Endothelial cell of umbilical vein (primary cell): ENCODE measurements at regions not wholly inside any gene's neighbourhood (a gene's known extent, or its start where the extent isn't known, plus 50 kb on each side); places are given as distances from the start of the nearest gene placed in this dataset.

ENCODE experiments used
- BruUV-seq: library from RNA; stranded (reverse); fragments of 400-500 nt; replicated peaks from 2 replicates; lab custom pipeline; 2021; lab: Mats Ljungman, UMichigan
- CTCF ChIA-PET: fragments of 300-600, 350-600 bp; sonication (Branson Sonifier 250); formaldehyde crosslinking; loops from one replicate; lab custom pipeline; 2021; ENCODE audit warnings: antibody characterized with exemption, inconsistent platforms; lab: Charles Lee
- POLR2A ChIA-PET: fragments of 300-600, 350-600 bp; sonication (Branson Sonifier 250); formaldehyde crosslinking; loops from one replicate; lab custom pipeline; 2021; ENCODE audit warnings: antibody characterized with exemption, inconsistent platforms; lab: Charles Lee
- DNase-seq: peaks from one replicate; pipeline ENCODE4 v3.0.0-alpha.2; 2011; ENCODE audit warnings: low read depth, low spot score
- FAIRE-seq: peaks from 2 replicates; lab custom pipeline; 2011; peaks lifted over from hg19 to GRCh38; lab: Jason Lieb, UNC
- H2AFZ ChIP-seq: 2 replicates; pipeline ENCODE4 v1.6.0; 2012; ENCODE audit warnings: low read depth, low read length, control low read depth, inconsistent platforms
- H3K27ac ChIP-seq: 2 replicates; pipeline ENCODE4 v1.5.1; 2011; ENCODE audit warnings: low read depth, mild to moderate bottlenecking, control low read depth, low read length, moderate library complexity; ENCODE audit not compliant: insufficient read depth
- H3K27me3 ChIP-seq, 2 experiments: 2 replicates each; pipeline versions ENCODE4 v1.6.0 to v1.6.1; 2011; ENCODE audit warnings: low read length in 2 of 2, mixed read lengths in 1 of 2; ENCODE audit not compliant: control insufficient read depth in 2 of 2, insufficient read depth in 2 of 2
- H3K36me3 ChIP-seq, 2 experiments: 2 replicates in 1 of 2; 3 replicates in 1 of 2; pipeline ENCODE4 v1.5.1; 2011; ENCODE audit warnings: low read length in 2 of 2, mild to moderate bottlenecking in 1 of 2, moderate library complexity in 1 of 2; ENCODE audit not compliant: control insufficient read depth in 2 of 2, insufficient read depth in 2 of 2; ENCODE audit errors: extremely low read depth in 1 of 2
- H3K4me1 ChIP-seq: 3 replicates; pipeline ENCODE4 v1.5.1; 2011; ENCODE audit warnings: mild to moderate bottlenecking, low read length; ENCODE audit not compliant: control insufficient read depth, insufficient read depth; ENCODE audit errors: extremely low read depth
- H3K4me2 ChIP-seq: 2 replicates; pipeline ENCODE4 v1.6.1; 2011; ENCODE audit warnings: low read length, control low read depth, mixed read lengths; ENCODE audit not compliant: insufficient read depth
- H3K4me3 ChIP-seq, 3 experiments: fragments of 200-600 bp in 1 of 3; sonication (generic), shearing (Covaris generic) in 1 of 3; replicated peaks in 1 of 3; 2 replicates each; pipeline ENCODE4 v1.5.1; 2011 to 2016; ENCODE audit warnings: control low read depth in 3 of 3, low read length in 3 of 3, mild to moderate bottlenecking in 2 of 3, inconsistent platforms in 1 of 3, low read depth in 1 of 3, moderate library complexity in 1 of 3; ENCODE audit not compliant: insufficient read depth in 1 of 3
- H3K79me2 ChIP-seq: 2 replicates; pipeline ENCODE4 v1.6.0; 2012; ENCODE audit warnings: low read length, inconsistent platforms; ENCODE audit not compliant: control insufficient read depth, insufficient read depth
- H3K9ac ChIP-seq: replicated peaks from 2 replicates; pipeline ENCODE3; 2011; ENCODE audit warnings: low read length, control low read depth; ENCODE audit not compliant: insufficient read depth; ENCODE audit errors: extremely low read depth
- H3K9me1 ChIP-seq: replicated peaks from 3 replicates; pipeline ENCODE4 v1.6.0; 2011; ENCODE audit warnings: mild to moderate bottlenecking, low read length; ENCODE audit not compliant: control insufficient read depth, insufficient read depth; ENCODE audit errors: extremely low read depth
- H3K9me3 ChIP-seq: replicated peaks from 2 replicates; pipeline ENCODE4 v1.5.1; 2012; ENCODE audit warnings: low read length, inconsistent platforms; ENCODE audit not compliant: control insufficient read depth, insufficient read depth
- H4K20me1 ChIP-seq: replicated peaks from 2 replicates; pipeline ENCODE3; 2011; ENCODE audit warnings: mild to moderate bottlenecking, low read length; ENCODE audit not compliant: control insufficient read depth, insufficient read depth; ENCODE audit errors: extremely low read depth
- EZH2 ChIP-seq: IDR thresholded peaks from 2 replicates; pipeline ENCODE4 v1.6.1; 2012; ENCODE audit warnings: borderline replicate concordance, low read depth, mild to moderate bottlenecking, moderate library complexity, low read length, inconsistent platforms; ENCODE audit not compliant: severe bottlenecking
- FOS ChIP-seq: IDR thresholded peaks from 2 replicates; pipeline ENCODE4 v1.6.1; 2011; ENCODE audit warnings: mild to moderate bottlenecking, low read length, moderate library complexity, borderline replicate concordance; ENCODE audit not compliant: insufficient read depth
- GATA2 ChIP-seq: IDR thresholded peaks from 2 replicates; pipeline ENCODE4 v1.7.0; 2011; ENCODE audit warnings: low read depth, mild to moderate bottlenecking, moderate library complexity, mixed read lengths, low read length; ENCODE audit not compliant: insufficient read length, insufficient read depth
- JUN ChIP-seq: IDR thresholded peaks from 2 replicates; pipeline ENCODE4 v1.6.1; 2011; ENCODE audit warnings: borderline replicate concordance, low read depth; ENCODE audit not compliant: insufficient read length, insufficient read depth
- MYC ChIP-seq: IDR thresholded peaks from one replicate; pipeline ENCODE4 v1.6.1; 2011; ENCODE audit warnings: mild to moderate bottlenecking, low read depth, low read length
- POLR2A ChIP-seq: IDR thresholded peaks from 2 replicates; pipeline ENCODE4 v1.6.1; 2012; ENCODE audit warnings: low read depth, mild to moderate bottlenecking, control low read depth, low read length
- POLR2AphosphoS5 ChIP-seq: IDR thresholded peaks from 2 replicates; pipeline ENCODE4 v1.6.1; 2012; ENCODE audit warnings: low read depth, mild to moderate bottlenecking, control low read depth, low read length, moderate library complexity; ENCODE audit not compliant: insufficient read depth
- dilution Hi-C: fragments of 300-500 bp; cut with MboI; formaldehyde crosslinking; loops from one replicate; pipeline ENCODE4 v1.15.0; 2019; ENCODE audit warnings: low sequenced_read_pairs; ENCODE audit not compliant: extremely low pct_ligation_motif_present
- intact Hi-C: fragments of 100-400 bp; cut with micrococcal nuclease; formaldehyde crosslinking; loops from one replicate; pipeline ENCODE4 v1.10.0; 2022
- TF ChIP-seq, protein P1 (sequence below), 2 donors: IDR thresholded peaks; 1 replicate in 1 of 2; 2 replicates in 1 of 2; pipeline ENCODE4 v1.5.1; 2011; ENCODE audit warnings: low read length in 2 of 2, mild to moderate bottlenecking in 2 of 2, moderate library complexity in 2 of 2, control low read depth in 1 of 2, inconsistent platforms in 1 of 2, low read depth in 1 of 2; ENCODE audit not compliant: insufficient read depth in 1 of 2; ENCODE audit errors: extremely low read depth in 1 of 2
- TF ChIP-seq, protein P2 (sequence below): IDR thresholded peaks from 2 replicates; pipeline ENCODE4 v1.6.1; 2011; ENCODE audit not compliant: insufficient read depth, insufficient read length

DNA sequence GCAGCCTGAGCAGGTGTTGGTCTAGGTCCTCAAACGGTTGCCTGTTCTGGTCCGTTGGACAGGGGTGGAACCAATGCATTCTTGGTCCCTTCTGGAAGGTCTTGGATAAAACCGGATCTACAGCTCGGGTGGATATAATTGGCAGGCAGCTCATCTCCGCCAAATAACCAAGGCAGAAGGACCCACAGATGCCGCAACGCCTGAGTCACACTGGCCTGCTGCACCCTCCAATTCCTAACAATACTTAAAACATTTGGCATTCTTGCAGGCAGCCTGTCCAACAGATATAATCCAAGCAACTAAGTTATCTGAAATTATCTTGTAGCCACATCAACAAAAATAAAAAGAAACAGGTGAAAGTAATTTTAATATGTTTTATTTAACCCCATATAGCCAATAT, 59.0 kb upstream of the FGF14 start:
- H3K79me2 ChIP-seq = no peaks in the 10 kb centered on the region
- H3K9me3 ChIP-seq = no peaks in the 10 kb centered on the region
- DNase-seq (no peak), FAIRE-seq (no peak)
- POLR2A ChIA-PET = no interaction called here
- no peaks in the 10 kb centered on the region for H3K9me1 ChIP-seq
- no peaks in the 10 kb centered on the region for H3K27me3 ChIP-seq
- BruUV-seq = no TSS peak
- H3K4me3 ChIP-seq = no peak overlapping the region
- no peak for TF ChIP-seq JUN
- TF ChIP-seq, protein P1, sequence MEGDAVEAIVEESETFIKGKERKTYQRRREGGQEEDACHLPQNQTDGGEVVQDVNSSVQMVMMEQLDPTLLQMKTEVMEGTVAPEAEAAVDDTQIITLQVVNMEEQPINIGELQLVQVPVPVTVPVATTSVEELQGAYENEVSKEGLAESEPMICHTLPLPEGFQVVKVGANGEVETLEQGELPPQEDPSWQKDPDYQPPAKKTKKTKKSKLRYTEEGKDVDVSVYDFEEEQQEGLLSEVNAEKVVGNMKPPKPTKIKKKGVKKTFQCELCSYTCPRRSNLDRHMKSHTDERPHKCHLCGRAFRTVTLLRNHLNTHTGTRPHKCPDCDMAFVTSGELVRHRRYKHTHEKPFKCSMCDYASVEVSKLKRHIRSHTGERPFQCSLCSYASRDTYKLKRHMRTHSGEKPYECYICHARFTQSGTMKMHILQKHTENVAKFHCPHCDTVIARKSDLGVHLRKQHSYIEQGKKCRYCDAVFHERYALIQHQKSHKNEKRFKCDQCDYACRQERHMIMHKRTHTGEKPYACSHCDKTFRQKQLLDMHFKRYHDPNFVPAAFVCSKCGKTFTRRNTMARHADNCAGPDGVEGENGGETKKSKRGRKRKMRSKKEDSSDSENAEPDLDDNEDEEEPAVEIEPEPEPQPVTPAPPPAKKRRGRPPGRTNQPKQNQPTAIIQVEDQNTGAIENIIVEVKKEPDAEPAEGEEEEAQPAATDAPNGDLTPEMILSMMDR (IDR thresholded peaks at IDR 0.05; ENCODE audit: extremely low read depth in 1 of 2, insufficient read depth in 1 of 2, low read depth in 1 of 2, low read length in 2 of 2) = no peak
- TF ChIP-seq, protein P2, sequence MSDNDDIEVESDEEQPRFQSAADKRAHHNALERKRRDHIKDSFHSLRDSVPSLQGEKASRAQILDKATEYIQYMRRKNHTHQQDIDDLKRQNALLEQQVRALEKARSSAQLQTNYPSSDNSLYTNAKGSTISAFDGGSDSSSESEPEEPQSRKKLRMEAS = no peak
- no peak for TF ChIP-seq POLR2AphosphoS5
- no peak for TF ChIP-seq POLR2A
- no peak for TF ChIP-seq GATA2
- no peak for TF ChIP-seq FOS
- TF ChIP-seq MYC = no peak
- TF ChIP-seq EZH2 = no peak
- dilution Hi-C loops (no loop called here), intact Hi-C loops (no loop called here)
- no peak overlapping the region for H2AFZ ChIP-seq
- no peak overlapping the region for H3K4me2 ChIP-seq
- H4K20me1 ChIP-seq = no peaks in the 10 kb centered on the region
- H3K36me3 ChIP-seq = no peaks in the 10 kb centered on the region
- no peak overlapping the region for H3K9ac ChIP-seq
- CTCF ChIA-PET = no interaction called here
- no peaks in the 10 kb centered on the region for H3K4me1 ChIP-seq
- H3K27ac ChIP-seq = no peak overlapping the region
